ENCODE measurements at regions not wholly inside any gene's neighbourhood (a gene's known extent, or its start where the extent isn't known, plus 50 kb on each side); places are given as distances from the start of the nearest gene placed in this dataset.

DNA sequence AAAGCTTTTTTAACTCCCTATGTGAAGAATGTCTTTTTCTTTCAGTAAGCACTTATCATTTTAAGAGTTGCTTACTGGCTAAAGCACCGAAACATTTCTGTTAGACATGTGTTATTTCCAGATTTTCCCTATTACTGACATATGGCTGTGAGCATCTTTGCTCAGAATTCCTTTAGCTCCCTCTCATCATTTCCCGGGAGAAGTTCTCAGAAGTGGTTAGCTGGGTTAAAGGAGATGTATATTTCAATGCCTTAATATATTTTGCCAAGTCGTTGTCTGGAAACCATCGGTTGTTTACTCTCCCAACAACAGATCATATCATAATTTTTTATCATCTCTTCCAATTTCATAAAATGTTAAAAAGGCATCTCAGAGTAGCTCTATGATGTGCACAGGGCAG lies 396.5 kb downstream of the OCA2 start:
- H3K27me3 ChIP-seq (ENCODE audit: control insufficient read depth, insufficient read depth, low read length): no peaks in the 10 kb centered on the region
- peaks cover 28% of the 10 kb centered on the region for H3K9me3 ChIP-seq (ENCODE audit: control insufficient read depth, insufficient read depth, low read length)
- H3K4me3 ChIP-seq (ENCODE audit: low read depth, low read length): no peak overlapping the region
- ChIA-PET POLR2A (no interaction called here), CTCF (no interaction called here)
- no peak for DNase-seq (ENCODE audit: low read depth, low spot score)
- TF ChIP-seq, protein P1, sequence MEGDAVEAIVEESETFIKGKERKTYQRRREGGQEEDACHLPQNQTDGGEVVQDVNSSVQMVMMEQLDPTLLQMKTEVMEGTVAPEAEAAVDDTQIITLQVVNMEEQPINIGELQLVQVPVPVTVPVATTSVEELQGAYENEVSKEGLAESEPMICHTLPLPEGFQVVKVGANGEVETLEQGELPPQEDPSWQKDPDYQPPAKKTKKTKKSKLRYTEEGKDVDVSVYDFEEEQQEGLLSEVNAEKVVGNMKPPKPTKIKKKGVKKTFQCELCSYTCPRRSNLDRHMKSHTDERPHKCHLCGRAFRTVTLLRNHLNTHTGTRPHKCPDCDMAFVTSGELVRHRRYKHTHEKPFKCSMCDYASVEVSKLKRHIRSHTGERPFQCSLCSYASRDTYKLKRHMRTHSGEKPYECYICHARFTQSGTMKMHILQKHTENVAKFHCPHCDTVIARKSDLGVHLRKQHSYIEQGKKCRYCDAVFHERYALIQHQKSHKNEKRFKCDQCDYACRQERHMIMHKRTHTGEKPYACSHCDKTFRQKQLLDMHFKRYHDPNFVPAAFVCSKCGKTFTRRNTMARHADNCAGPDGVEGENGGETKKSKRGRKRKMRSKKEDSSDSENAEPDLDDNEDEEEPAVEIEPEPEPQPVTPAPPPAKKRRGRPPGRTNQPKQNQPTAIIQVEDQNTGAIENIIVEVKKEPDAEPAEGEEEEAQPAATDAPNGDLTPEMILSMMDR (IDR thresholded peaks at IDR 0.05; ENCODE audit: low read depth, low read length): no peak
- H3K27ac ChIP-seq (ENCODE audit: low read depth, low read length): no peak overlapping the region

DNA sequence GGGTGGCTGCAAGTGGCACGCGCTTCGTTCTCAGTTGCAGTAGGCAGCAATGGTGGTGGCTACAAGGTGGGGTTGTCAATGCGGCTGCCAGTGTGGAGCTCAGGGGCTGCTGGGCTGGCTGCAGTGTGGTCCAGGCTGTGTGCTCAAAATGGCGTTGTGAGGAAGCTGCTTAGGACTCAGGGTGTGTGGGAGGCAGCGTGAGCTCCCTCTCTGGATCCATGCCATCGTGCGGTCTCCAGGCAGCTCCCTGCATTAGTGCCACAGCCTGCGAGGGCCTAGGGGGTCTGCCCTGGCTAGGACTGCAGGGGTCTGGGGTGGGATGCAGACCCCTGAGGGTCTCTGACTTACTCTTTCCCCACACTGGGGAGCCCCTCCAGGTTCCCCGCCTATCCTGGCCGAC lies 397.2 kb downstream of the OCA2 start:
- no peaks in the 10 kb centered on the region for H3K27me3 ChIP-seq (ENCODE audit: control insufficient read depth, insufficient read depth, low read length)
- no peak overlapping the region for H3K27ac ChIP-seq (ENCODE audit: low read depth, low read length)
- TF ChIP-seq, protein P1 (IDR thresholded peaks at IDR 0.05; ENCODE audit: low read depth, low read length): no peak
- H3K4me3 ChIP-seq (ENCODE audit: low read depth, low read length): no peak overlapping the region
- H3K9me3 ChIP-seq (ENCODE audit: control insufficient read depth, insufficient read depth, low read length): peaks cover 24% of the 10 kb centered on the region
- CTCF ChIA-PET: no interaction called here
- no peak for DNase-seq (ENCODE audit: low read depth, low spot score)
- POLR2A ChIA-PET: no interaction called here

DNA sequence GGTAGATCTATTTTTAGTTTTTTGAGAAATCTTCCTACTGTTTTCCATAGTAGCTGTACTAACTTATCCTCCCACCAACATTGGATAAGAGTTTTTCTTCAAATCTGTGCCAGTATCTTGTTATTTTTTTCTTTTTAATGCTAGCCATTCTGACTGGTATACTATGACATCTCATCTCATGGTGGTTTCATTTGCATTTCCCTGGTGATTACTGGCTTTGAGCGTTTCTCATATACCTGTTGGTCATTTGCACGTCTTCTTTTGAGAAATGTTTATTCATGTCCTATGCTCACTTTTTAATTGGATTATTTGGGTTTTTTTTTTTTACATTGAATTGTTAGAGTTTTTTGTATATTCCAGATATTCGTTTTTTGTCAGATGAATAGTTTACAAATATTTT lies 398.1 kb downstream of the OCA2 start:
- H3K9me3 ChIP-seq (ENCODE audit: control insufficient read depth, insufficient read depth, low read length): peaks cover 32% of the 10 kb centered on the region
- no peaks in the 10 kb centered on the region for H3K27me3 ChIP-seq (ENCODE audit: control insufficient read depth, insufficient read depth, low read length)
- DNase-seq (ENCODE audit: low read depth, low spot score): no peak
- TF ChIP-seq, protein P1 (IDR thresholded peaks at IDR 0.05; ENCODE audit: low read depth, low read length): no peak
- H3K4me3 ChIP-seq (ENCODE audit: low read depth, low read length): no peak overlapping the region
- H3K27ac ChIP-seq (ENCODE audit: low read depth, low read length): no peak overlapping the region
- CTCF ChIA-PET: no interaction called here
- POLR2A ChIA-PET: no interaction called here

DNA sequence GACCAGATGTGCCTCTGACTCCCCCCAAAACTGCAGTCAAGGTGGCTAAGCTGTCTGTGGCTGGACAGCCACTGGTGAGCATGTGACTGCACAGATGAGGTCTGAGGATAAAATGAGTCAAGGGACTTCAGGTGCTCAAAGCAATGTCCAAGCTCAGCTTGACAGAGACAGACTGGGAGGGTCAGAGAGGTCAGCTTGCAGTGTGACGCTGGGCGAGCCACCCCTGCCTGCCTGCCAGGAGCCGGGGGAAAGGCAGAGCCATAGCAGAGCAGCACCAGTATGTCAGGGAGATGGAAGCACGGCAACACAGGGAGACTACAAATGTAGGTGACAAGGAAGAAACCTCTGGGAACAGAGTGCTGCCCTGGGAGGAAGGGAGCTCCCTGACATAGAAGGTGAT lies 399.4 kb downstream of the OCA2 start:
- DNase-seq (ENCODE audit: low read depth, low spot score): no peak
- TF ChIP-seq, protein P1 (IDR thresholded peaks at IDR 0.05; ENCODE audit: low read depth, low read length): no peak
- POLR2A ChIA-PET: no interaction called here
- H3K9me3 ChIP-seq (ENCODE audit: control insufficient read depth, insufficient read depth, low read length): peaks cover 26% of the 10 kb centered on the region
- CTCF ChIA-PET: interaction anchor here (1.4 kb wide), 1 partner anchor 19 kb away, joined by 3 read pairs; no protein-coding TSS in a partner anchor
- H3K4me3 ChIP-seq (ENCODE audit: low read depth, low read length): no peak overlapping the region
- no peak overlapping the region for H3K27ac ChIP-seq (ENCODE audit: low read depth, low read length)
- no peaks in the 10 kb centered on the region for H3K27me3 ChIP-seq (ENCODE audit: control insufficient read depth, insufficient read depth, low read length)

DNA sequence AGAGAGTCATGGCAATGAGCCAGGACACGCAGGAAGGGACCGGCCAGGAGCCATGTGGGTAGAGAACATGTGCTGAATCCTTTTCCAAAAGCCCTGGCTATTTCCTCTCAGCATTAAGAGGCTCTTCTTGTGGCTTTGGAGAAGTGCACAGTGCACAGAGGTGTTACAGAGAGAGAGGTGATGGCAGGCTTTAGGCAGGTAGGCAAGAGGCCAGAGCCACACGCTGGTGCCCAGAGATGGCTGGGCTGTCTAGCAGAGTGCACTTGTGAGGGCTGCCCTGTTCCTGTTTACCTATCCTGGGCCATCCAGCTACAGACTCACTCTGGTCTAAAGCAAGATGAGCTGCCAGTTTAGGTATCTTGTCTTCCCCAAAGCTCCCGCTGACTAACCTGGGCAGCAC lies 402.6 kb downstream of the OCA2 start:
- TF ChIP-seq, protein P1 (IDR thresholded peaks at IDR 0.05; ENCODE audit: low read depth, low read length): no peak
- Histone ChIP-seq H3K4me3 (ENCODE audit: low read depth, low read length) (no peak overlapping the region), H3K27ac (ENCODE audit: low read depth, low read length) (no peak overlapping the region), H3K27me3 (ENCODE audit: control insufficient read depth, insufficient read depth, low read length) (no peaks in the 10 kb centered on the region), H3K9me3 (ENCODE audit: control insufficient read depth, insufficient read depth, low read length) (peaks cover 18% of the 10 kb centered on the region; the same call in 1 of the 2 replicates)
- POLR2A ChIA-PET: no interaction called here
- DNase-seq (ENCODE audit: low read depth, low spot score): no peak
- CTCF ChIA-PET: no interaction called here
